IPS DF 4.7 (cell line): ENCODE measurements at regions not wholly inside any gene's neighbourhood (a gene's known extent, or its start where the extent isn't known, plus 50 kb on each side); places are given as distances from the start of the nearest gene placed in this dataset.

ENCODE experiments used
- DNase-seq: peaks from one replicate; pipeline ENCODE4 v3.0.0-alpha.2; 2013; ENCODE audit warnings: low spot score; ENCODE audit errors: extremely low read depth

- DNase-seq, result no peak
Measured at GRCh38 chr4:115841871-115842270, 728.5 kb upstream of the NDST4 start.

GRCh38 chr4:115834441-115834840, 721.0 kb upstream of the NDST4 start:
- DNase-seq, result no peak

- DNase-seq, result no peak
Measured at GRCh38 chr4:115824630-115825029, 711.2 kb upstream of the NDST4 start.

- no peak for DNase-seq
Measured at GRCh38 chr4:115803825-115804224, 690.4 kb upstream of the NDST4 start.

- no peak for DNase-seq
Measured at GRCh38 chr4:115790812-115791211, 677.4 kb upstream of the NDST4 start.

GRCh38 chr4:115781528-115782146, 668.2 kb upstream of the NDST4 start:
- no peak for DNase-seq

- DNase-seq, result no peak
Measured at GRCh38 chr4:115780835-115781234, 667.4 kb upstream of the NDST4 start.

- DNase-seq, result no peak
Measured at GRCh38 chr4:115780268-115780667, 666.8 kb upstream of the NDST4 start.

GRCh38 chr4:115770046-115770543, 656.7 kb upstream of the NDST4 start:
- DNase-seq, result no peak

GRCh38 chr4:115769396-115769795, 656.0 kb upstream of the NDST4 start:
- no peak for DNase-seq

- DNase-seq, result no peak
Measured at GRCh38 chr4:115763051-115763450, 649.6 kb upstream of the NDST4 start.

- no peak for DNase-seq
Measured at GRCh38 chr4:115759231-115759630, 645.8 kb upstream of the NDST4 start.

GRCh38 chr4:115749404-115749803, 636.0 kb upstream of the NDST4 start:
- no peak for DNase-seq

- no peak for DNase-seq
Measured at GRCh38 chr4:115740806-115741205, 627.4 kb upstream of the NDST4 start.

GRCh38 chr4:115729739-115730266, 616.4 kb upstream of the NDST4 start:
- DNase-seq, result no peak

- DNase-seq, result no peak
Measured at GRCh38 chr4:115723621-115724020, 610.2 kb upstream of the NDST4 start.

GRCh38 chr4:115720611-115721010, 607.2 kb upstream of the NDST4 start:
- DNase-seq, result no peak

GRCh38 chr4:115711575-115711974, 598.2 kb upstream of the NDST4 start:
- DNase-seq, result no peak

- no peak for DNase-seq
Measured at GRCh38 chr4:115688961-115689360, 575.5 kb upstream of the NDST4 start.

GRCh38 chr4:115687052-115687755, 573.8 kb upstream of the NDST4 start:
- DNase-seq, result no peak

GRCh38 chr4:115678425-115678941, 565.1 kb upstream of the NDST4 start:
- no peak for DNase-seq

GRCh38 chr4:115675719-115676118, 562.3 kb upstream of the NDST4 start:
- DNase-seq, result no peak

GRCh38 chr4:115674485-115674884, 561.1 kb upstream of the NDST4 start:
- DNase-seq, result no peak
